ENCODE measurements at regions not wholly inside any gene's neighbourhood (a gene's known extent, or its start where the extent isn't known, plus 50 kb on each side); places are given as distances from the start of the nearest gene placed in this dataset.

DNA sequence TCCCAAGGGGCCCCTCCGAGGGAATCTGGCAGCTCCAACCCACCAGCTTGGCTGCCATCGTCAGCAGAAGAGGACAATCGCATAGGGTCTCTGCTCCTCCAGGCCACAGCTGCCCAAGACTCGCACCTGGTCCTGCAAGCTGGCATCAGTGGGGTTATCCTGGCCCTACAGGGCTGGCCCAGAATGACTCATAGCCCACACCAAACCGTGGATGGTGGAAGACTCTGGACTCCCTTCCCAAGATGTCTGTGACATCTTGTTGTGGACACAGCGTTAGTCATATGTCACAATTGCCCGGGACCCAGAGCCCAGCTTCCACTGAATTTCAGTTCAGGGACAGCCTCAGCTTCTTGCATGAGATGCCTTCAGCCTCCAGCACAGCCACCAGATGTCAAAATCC, 91.5 kb upstream of the CUX1 start:
- no peaks in the 10 kb centered on the region for H3K9me1 ChIP-seq (replicated peaks; ENCODE audit: control insufficient read depth, extremely low read depth, insufficient read depth, low read length)
- no peaks in the 10 kb centered on the region for H3K27me3 ChIP-seq (ENCODE audit: control insufficient read depth in 2 of 2, insufficient read depth in 2 of 2, low read length in 2 of 2)
- TF ChIP-seq POLR2A (IDR thresholded peaks at IDR 0.05; ENCODE audit: low read depth, low read length) (no peak), GATA2 (IDR thresholded peaks at IDR 0.05; ENCODE audit: insufficient read depth, insufficient read length, low read depth, low read length) (no peak), MAX (IDR thresholded peaks at IDR 0.05; ENCODE audit: insufficient read depth, insufficient read length) (no peak), FOS (IDR thresholded peaks at IDR 0.05; ENCODE audit: borderline replicate concordance, insufficient read depth, low read length) (no peak)
- no peak overlapping the region for H3K4me3 ChIP-seq (replicated peaks in 1 of 3; ENCODE audit: insufficient read depth in 1 of 3, low read depth in 1 of 3, low read length in 3 of 3)
- H4K20me1 ChIP-seq (replicated peaks; ENCODE audit: control insufficient read depth, extremely low read depth, insufficient read depth, low read length), result no peaks in the 10 kb centered on the region
- H2AFZ ChIP-seq (ENCODE audit: low read depth, low read length), result no peak overlapping the region
- CTCF ChIA-PET, result interaction anchor here (1.0 to 1.5 kb wide), 3 partner anchors 9 to 39 kb away, joined by 3 to 4 read pairs (median 3); no protein-coding TSS in a partner anchor
- H3K79me2 ChIP-seq (ENCODE audit: control insufficient read depth, insufficient read depth, low read length), result no peaks in the 10 kb centered on the region
- no TSS peak for BruUV-seq (replicated peaks)
- H3K4me2 ChIP-seq (ENCODE audit: insufficient read depth, low read length), result no peak overlapping the region
- no peak overlapping the region for H3K9ac ChIP-seq (replicated peaks; ENCODE audit: extremely low read depth, insufficient read depth, low read length)
- H3K27ac ChIP-seq (ENCODE audit: insufficient read depth, low read depth, low read length), result no peak overlapping the region
- H3K9me3 ChIP-seq (replicated peaks; ENCODE audit: control insufficient read depth, insufficient read depth, low read length), result no peaks in the 10 kb centered on the region
- intact Hi-C loops (cut with micrococcal nuclease) (no loop called here), dilution Hi-C loops (cut with MboI; ENCODE audit: extremely low pct_ligation_motif_present, low sequenced_read_pairs) (no loop called here)
- FAIRE-seq (no peak), DNase-seq (ENCODE audit: low read depth, low spot score) (no peak)
- H3K4me1 ChIP-seq (ENCODE audit: control insufficient read depth, extremely low read depth, insufficient read depth, low read length), result no peaks in the 10 kb centered on the region
- H3K36me3 ChIP-seq (ENCODE audit: control insufficient read depth in 2 of 2, extremely low read depth in 1 of 2, insufficient read depth in 2 of 2, low read length in 2 of 2), result no peaks in the 10 kb centered on the region
- POLR2A ChIA-PET, result no interaction called here

- Histone ChIP-seq H3K9ac (replicated peaks; ENCODE audit: extremely low read depth, insufficient read depth, low read length) (no peak overlapping the region), H3K79me2 (ENCODE audit: control insufficient read depth, insufficient read depth, low read length) (no peaks in the 10 kb centered on the region), H3K27me3 (ENCODE audit: control insufficient read depth in 2 of 2, insufficient read depth in 2 of 2, low read length in 2 of 2) (no peaks in the 10 kb centered on the region), H3K9me3 (replicated peaks; ENCODE audit: control insufficient read depth, insufficient read depth, low read length) (no peaks in the 10 kb centered on the region), H3K27ac (ENCODE audit: insufficient read depth, low read depth, low read length) (no peak overlapping the region), H4K20me1 (replicated peaks; ENCODE audit: control insufficient read depth, extremely low read depth, insufficient read depth, low read length) (no peaks in the 10 kb centered on the region), H2AFZ (ENCODE audit: low read depth, low read length) (no peak overlapping the region), H3K4me2 (ENCODE audit: insufficient read depth, low read length) (no peak overlapping the region), H3K4me3 (replicated peaks in 1 of 3; ENCODE audit: insufficient read depth in 1 of 3, low read depth in 1 of 3, low read length in 3 of 3) (no peak overlapping the region), H3K4me1 (ENCODE audit: control insufficient read depth, extremely low read depth, insufficient read depth, low read length) (no peaks in the 10 kb centered on the region), H3K36me3 (ENCODE audit: control insufficient read depth in 2 of 2, extremely low read depth in 1 of 2, insufficient read depth in 2 of 2, low read length in 2 of 2) (no peaks in the 10 kb centered on the region), H3K9me1 (replicated peaks; ENCODE audit: control insufficient read depth, extremely low read depth, insufficient read depth, low read length) (no peaks in the 10 kb centered on the region)
- TF ChIP-seq CTCF (IDR thresholded peaks at IDR 0.05; ENCODE audit: extremely low read depth in 1 of 2, insufficient read depth in 1 of 2, low read depth in 1 of 2, low read length in 2 of 2) (no peak), MYC (IDR thresholded peaks at IDR 0.05; ENCODE audit: low read depth, low read length) (no peak), POLR2A (IDR thresholded peaks at IDR 0.05; ENCODE audit: low read depth, low read length) (no peak), MAX (IDR thresholded peaks at IDR 0.05; ENCODE audit: insufficient read depth, insufficient read length) (no peak), POLR2AphosphoS5 (IDR thresholded peaks at IDR 0.05; ENCODE audit: insufficient read depth, low read depth, low read length) (no peak), FOS (IDR thresholded peaks at IDR 0.05; ENCODE audit: borderline replicate concordance, insufficient read depth, low read length) (no peak), JUN (IDR thresholded peaks at IDR 0.05; ENCODE audit: borderline replicate concordance, insufficient read depth, insufficient read length, low read depth) (no peak), GATA2 (IDR thresholded peaks at IDR 0.05; ENCODE audit: insufficient read depth, insufficient read length, low read depth, low read length) (no peak), EZH2 (IDR thresholded peaks at IDR 0.05; ENCODE audit: borderline replicate concordance, low read depth, low read length, severe bottlenecking) (no peak)
- CTCF ChIA-PET, result interaction anchor here (4.4 kb wide), 1 partner anchor 17 kb away, joined by 24 read pairs; no protein-coding TSS in a partner anchor
- intact Hi-C loops (cut with micrococcal nuclease) (no loop called here), dilution Hi-C loops (cut with MboI; ENCODE audit: extremely low pct_ligation_motif_present, low sequenced_read_pairs) (no loop called here)
- FAIRE-seq (no peak), DNase-seq (ENCODE audit: low read depth, low spot score) (no peak)
- no TSS peak for BruUV-seq (replicated peaks)
- POLR2A ChIA-PET, result no interaction called here
These were observed 90.2 kb upstream of the CUX1 start for GRCh38 chr7:101727184-101727583.
